ENCODE measurements at regions not wholly inside any gene's neighbourhood (a gene's known extent, or its start where the extent isn't known, plus 50 kb on each side); places are given as distances from the start of the nearest gene placed in this dataset.
A peak's percentile ranks its signal among the peaks of the same experiment; 100 is the strongest.

DNA sequence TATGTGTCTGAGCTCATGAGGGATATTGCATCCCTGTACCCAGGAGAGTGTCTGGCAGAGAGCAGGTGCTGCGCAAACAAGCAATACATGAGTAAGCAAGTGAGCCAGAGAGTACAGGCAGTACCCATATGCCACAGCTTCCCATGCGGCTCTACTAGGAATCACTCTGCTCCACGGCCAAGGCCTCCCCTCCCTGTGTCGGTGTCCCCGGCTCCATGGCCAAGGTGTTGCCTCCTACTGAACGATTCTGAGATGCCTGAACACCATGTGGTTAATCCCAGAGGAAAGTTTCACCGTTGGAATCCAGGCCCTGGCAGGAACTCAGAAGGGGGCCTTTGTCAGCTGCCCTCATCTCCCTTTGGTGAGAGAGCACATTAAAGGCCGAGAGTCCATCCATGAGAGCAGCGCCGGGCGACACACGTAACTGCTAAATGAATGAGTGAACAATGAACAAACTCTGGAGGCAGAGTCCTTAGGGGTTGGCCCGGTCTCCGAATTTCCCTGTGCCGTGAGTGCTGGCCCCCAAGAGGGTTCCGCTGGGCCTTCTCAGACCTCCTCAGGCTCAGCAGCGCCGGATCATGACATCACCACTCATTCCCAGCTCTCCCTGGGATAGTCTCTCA is 136.0 kb upstream of the FAM20C start:
- DNase-seq = no peak

DNA sequence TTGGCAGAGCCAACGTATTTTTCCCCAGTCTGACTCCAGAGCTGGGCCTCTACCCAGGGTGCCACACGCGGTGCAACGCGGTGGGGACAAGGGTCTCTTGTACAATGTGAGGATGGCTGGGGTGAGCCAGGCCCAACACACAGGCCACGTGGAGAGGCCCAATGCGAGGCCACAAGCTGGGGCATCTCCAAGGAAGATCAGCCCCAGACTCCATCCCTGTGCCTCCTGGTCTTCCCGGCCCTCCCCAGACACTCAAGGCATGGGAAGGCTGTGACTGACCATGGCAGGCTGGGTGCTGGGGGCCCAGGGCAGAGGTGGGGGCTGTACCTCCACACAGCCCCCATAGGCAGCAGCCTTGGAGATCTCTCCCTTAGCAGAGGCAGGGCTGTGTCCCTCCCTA is 135.3 kb upstream of the FAM20C start:
- DNase-seq = no peak

DNA sequence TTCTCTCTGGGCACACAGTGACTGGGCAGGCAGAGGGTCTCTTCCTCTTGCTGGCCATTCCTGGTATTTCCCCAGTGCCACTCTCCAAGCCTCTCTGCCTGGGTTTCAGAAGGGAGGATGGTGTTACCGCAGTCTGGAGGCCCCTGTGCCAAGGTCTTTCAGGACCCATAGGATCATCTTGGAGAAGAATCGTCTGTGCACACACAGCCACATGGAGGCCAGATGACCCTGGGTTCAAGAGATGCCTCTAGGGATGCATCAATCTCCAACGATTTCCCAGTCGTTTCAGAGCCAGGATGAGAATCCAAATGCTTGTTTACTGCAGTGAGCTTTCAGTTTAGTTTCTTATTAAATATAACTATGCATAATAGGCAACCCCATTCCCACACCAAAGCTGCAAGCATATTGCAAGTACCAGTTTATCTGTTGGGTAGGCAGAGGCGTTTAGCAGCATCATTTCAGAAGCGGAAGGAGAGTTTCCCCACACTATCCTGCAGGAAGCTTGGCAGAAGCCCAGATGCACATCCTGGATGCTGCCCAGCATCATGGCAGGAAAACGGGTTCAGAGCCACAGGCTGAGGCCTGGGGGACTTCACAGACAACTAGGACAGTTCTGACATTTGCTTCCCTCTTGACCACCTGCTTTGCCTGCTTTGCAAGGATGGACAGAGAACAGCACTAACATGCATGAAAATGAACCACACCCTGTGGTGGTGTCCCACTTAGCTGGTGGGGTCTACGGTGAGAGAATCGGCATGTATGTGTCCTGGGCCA is 134.7 kb upstream of the FAM20C start:
- DNase-seq = peak; percentile 22

GRCh38 chr7:58316-58715 is 134.1 kb upstream of the FAM20C start:
- DNase-seq = no peak

- DNase-seq = no peak
Observed at GRCh38 chr7:59079-60016, 133.0 kb upstream of the FAM20C start.

- DNase-seq = no peak
Observed at GRCh38 chr7:60017-60675, 132.2 kb upstream of the FAM20C start.

DNA sequence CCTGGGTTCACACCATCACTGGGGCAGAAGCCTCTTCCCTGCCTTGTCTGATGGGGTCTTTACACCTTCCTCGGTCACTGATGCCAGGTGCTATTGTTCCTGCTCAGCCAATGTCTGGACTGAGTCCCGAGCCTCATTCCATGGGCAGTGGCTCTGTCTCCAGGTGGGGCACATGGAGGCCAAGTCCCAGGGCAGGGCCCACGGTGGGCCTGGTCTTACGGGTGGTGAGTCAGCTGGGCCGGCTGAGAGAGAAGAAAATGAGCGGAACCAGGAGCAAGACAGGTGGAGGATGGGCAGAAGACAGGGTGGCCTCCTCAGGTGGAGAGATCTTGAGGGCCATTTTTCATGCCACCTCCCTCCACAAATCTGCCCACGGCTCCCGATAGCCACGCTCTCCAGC is 131.7 kb upstream of the FAM20C start:
- no peak for DNase-seq

- DNase-seq = no peak
Observed at GRCh38 chr7:61111-61510, 131.3 kb upstream of the FAM20C start.

GRCh38 chr7:61576-62360 is 130.6 kb upstream of the FAM20C start:
- DNase-seq = no peak

DNA sequence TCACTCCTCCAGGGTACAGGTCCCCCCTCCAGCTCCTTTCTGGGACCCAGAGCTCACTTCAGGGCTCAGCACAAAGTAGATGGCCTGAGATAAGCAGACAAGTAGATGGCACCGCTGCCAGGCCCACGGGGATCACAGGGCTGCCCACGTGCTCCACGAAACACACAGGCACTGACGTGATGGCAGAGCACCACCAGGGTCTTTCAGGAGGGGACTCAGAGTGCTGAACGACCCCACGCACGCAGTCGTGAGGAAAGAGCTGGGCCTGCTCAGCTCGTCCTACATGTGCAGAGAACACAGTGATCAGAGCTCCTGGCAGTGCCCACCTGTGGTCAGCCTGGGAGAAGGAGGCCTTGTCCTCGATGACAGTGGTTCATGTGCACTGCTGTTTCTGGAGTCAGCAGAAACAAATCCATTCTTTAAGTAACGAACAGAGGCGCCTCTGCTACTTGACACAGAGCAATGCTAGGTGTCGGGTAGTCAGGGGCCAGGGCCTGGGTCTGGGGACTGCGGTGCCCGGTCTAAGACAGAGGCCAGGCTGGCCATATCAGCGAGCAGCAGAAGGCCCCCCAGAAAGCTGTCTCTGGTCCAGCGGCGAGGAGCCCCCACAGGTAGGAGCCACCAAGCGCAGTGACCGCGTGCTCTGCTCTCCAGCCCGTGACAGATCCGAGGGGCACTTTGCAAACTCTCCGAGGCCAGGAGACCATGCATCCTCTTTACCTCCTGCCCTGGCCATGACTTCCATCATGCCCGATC is 129.8 kb upstream of the FAM20C start:
- DNase-seq = no peak

- DNase-seq = no peak
Observed at GRCh38 chr7:63117-63480, 129.3 kb upstream of the FAM20C start.

DNA sequence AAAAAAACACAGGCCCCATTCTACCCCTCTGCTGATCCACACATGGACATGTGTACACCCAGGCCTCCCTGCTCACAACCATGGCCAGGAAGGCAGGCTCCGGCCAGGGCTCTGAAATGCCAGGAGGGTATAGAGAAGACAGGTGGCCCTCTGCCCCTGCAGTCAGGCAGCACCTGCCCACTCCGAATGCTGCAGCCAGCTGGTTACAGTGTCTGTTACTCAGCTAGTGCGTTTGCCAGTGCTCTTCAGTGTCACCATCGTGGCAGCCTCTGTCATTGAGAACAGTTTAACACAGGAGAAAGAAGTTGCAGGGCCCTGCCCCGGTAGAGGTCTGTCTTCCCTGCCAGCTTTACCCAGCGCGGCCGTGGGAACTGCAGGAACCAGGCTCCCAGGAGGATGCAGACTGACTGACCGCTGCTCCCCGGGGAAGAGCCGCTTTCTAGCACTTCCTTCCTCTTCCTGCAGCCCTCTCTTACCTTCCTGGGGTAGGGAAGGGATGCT is 128.8 kb upstream of the FAM20C start:
- DNase-seq = no peak

- DNase-seq = peak; percentile 34
Observed at GRCh38 chr7:64098-64915, 128.1 kb upstream of the FAM20C start.

DNA sequence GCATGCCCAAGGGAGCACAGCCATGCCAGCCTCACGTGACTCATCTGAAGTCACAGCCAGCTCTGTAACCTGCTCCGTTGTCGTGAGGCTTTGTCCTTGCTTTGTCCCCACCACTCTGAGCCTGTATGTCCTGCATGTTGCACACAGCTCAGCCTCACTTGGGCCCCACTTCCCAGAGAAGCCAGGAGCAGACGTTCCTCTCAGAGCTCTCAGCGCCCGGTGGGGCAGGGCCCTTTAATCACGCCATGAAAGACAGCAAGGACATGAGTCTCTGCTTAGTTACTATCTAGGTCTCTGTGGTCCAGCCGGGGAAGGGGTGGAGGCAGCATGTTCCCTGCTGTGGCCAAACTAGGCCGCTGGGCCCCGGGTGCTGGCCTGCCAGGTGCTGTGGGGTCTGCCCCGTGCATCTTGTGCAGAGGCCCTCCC is 127.4 kb upstream of the FAM20C start:
- DNase-seq = no peak

- DNase-seq = no peak
Observed at GRCh38 chr7:65554-65953, 126.8 kb upstream of the FAM20C start.

DNA sequence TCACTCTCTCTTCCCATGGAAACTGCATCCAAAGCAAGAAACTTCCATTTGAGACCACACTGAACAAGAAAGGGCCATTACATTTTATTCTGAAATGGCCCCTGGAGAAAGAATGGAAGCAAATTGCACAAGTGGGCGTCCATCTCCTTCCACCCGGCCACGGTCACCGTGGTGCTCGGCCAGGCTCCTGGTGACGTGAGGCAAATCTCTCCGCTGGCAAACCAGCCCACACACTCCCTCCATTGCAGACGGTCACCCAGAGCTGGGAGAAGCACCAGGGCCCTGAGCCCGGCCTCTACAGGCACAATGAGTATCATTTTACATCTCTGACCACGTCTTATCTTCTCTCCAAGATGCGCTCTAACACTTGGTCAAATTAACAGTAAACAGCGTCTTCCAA is 126.1 kb upstream of the FAM20C start:
- DNase-seq = no peak

DNA sequence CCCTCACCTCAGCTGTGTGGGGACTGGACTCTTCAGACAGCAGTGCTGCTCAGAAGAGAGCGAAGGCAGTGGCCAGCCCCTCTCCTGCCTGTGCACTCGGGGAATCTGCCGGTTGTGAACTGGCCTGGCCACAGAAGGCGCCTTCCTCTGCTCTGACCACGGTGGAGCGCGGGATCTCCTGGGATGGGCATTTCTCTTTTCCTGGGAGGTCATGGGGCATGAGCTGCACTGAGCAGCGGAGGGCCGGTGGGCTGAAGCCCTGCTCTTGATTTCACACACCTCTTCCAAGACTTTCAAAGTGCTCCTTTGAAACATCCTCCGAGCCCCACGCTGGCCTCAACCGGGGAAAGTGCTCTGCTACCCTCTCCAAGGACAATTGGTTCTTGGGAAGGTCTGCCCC is 125.6 kb upstream of the FAM20C start:
- DNase-seq = no peak

- no peak for DNase-seq
Observed at GRCh38 chr7:67661-68395, 124.5 kb upstream of the FAM20C start.

- no peak for DNase-seq
Observed at GRCh38 chr7:68629-69028, 123.7 kb upstream of the FAM20C start.
